ENCODE measurements at regions not wholly inside any gene's neighbourhood (a gene's known extent, or its start where the extent isn't known, plus 50 kb on each side); places are given as distances from the start of the nearest gene placed in this dataset.

GRCh38 chr9:22381170-22381569 is 65.5 kb upstream of the DMRTA1 start:
- Mint-ChIP-seq H3K4me1 (no peaks in the 10 kb centered on the region), H3K27me3 (peaks cover 0 to 3% (median 0%) of the 10 kb centered on the region in 5 donors), H3K27ac (no peak overlapping the region), H3K4me3 (no peak overlapping the region), H3K9me3 (peaks cover 0 to 1% (median 0%) of the 10 kb centered on the region in 11 donors), H3K36me3 (no peaks in the 10 kb centered on the region)
- intact Hi-C loops (cut with micrococcal nuclease): no loop called here
- ATAC-seq: no peak
- DNase-seq: no peak
- no peak overlapping the region for H3K27ac ChIP-seq (ENCODE audit: low read depth, low read length)
- POLR2A ChIA-PET: no interaction called here
- H3K9me3 ChIP-seq (ENCODE audit: control insufficient read depth in 2 of 3, low read length in 3 of 3): no peaks in the 10 kb centered on the region
- no peaks in the 10 kb centered on the region for H3K27me3 ChIP-seq (ENCODE audit: control insufficient read depth in 2 of 2, insufficient read depth in 2 of 2, low read length in 2 of 2)
- no peaks in the 10 kb centered on the region for H3K4me1 ChIP-seq (ENCODE audit: control insufficient read depth in 2 of 2, insufficient read depth in 2 of 2, low read length in 2 of 2)
- CTCF ChIA-PET: no interaction called here
- no peak overlapping the region for H3K4me3 ChIP-seq (ENCODE audit: low read length)
- no peaks in the 10 kb centered on the region for H3K36me3 ChIP-seq (ENCODE audit: control insufficient read depth in 2 of 3, insufficient read depth in 3 of 3, low read length in 3 of 3)

GRCh38 chr9:22382331-22382730 is 64.3 kb upstream of the DMRTA1 start:
- DNase-seq (no peak), ATAC-seq (no peak)
- ChIA-PET CTCF (no interaction called here), POLR2A (no interaction called here)
- no peaks in the 10 kb centered on the region for H3K36me3 Mint-ChIP-seq
- H3K4me1 Mint-ChIP-seq: no peaks in the 10 kb centered on the region
- H3K4me3 Mint-ChIP-seq: no peak overlapping the region
- no peak overlapping the region for H3K4me3 ChIP-seq (ENCODE audit: low read length)
- no peaks in the 10 kb centered on the region for H3K9me3 ChIP-seq (ENCODE audit: control insufficient read depth in 2 of 3, low read length in 3 of 3)
- H3K9me3 Mint-ChIP-seq: peaks cover 0 to 1% (median 0%) of the 10 kb centered on the region in 11 donors
- H3K27ac ChIP-seq (ENCODE audit: low read depth, low read length): no peak overlapping the region
- no peak overlapping the region for H3K27ac Mint-ChIP-seq
- intact Hi-C loops (cut with micrococcal nuclease): no loop called here
- H3K4me1 ChIP-seq (ENCODE audit: control insufficient read depth in 2 of 2, insufficient read depth in 2 of 2, low read length in 2 of 2): no peaks in the 10 kb centered on the region
- H3K36me3 ChIP-seq (ENCODE audit: control insufficient read depth in 2 of 3, insufficient read depth in 3 of 3, low read length in 3 of 3): no peaks in the 10 kb centered on the region
- peaks cover 0 to 3% (median 0%) of the 10 kb centered on the region in 5 donors for H3K27me3 Mint-ChIP-seq
- no peaks in the 10 kb centered on the region for H3K27me3 ChIP-seq (ENCODE audit: control insufficient read depth in 2 of 2, insufficient read depth in 2 of 2, low read length in 2 of 2)

DNA sequence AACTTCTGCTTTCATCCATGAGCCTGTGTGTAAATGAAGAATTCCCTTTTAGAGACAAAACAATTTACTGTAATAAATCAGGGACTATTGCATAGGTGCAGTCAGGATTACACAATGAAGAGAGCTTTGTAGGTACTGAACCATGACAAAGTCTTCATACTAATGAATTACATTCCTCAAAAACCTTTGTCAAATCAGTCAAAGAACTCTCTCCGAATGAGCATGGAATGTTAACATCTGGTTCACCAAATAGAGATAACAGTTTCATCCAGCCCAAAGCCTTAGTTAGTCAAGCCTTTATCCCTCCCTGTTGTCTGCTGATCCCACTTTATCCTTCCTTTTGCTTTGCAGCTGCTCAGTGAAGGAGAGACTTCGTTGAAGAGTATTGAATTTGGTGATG is 62.9 kb upstream of the DMRTA1 start:
- Mint-ChIP-seq H3K4me3 (no peak overlapping the region), H3K9me3 (peaks cover 0 to 4% (median 0%) of the 10 kb centered on the region in 11 donors), H3K27me3 (peaks cover 0 to 5% (median 0%) of the 10 kb centered on the region in 5 donors), H3K27ac (no peak overlapping the region), H3K4me1 (no peaks in the 10 kb centered on the region), H3K36me3 (no peaks in the 10 kb centered on the region)
- ChIA-PET POLR2A (no interaction called here), CTCF (no interaction called here)
- Histone ChIP-seq H3K27me3 (ENCODE audit: control insufficient read depth in 2 of 2, insufficient read depth in 2 of 2, low read length in 2 of 2) (peaks cover 0 to 4% of the 10 kb centered on the region in 2 donors), H3K9me3 (ENCODE audit: control insufficient read depth in 2 of 3, low read length in 3 of 3) (no peaks in the 10 kb centered on the region), H3K27ac (ENCODE audit: low read depth, low read length) (no peak overlapping the region), H3K36me3 (ENCODE audit: control insufficient read depth in 2 of 3, insufficient read depth in 3 of 3, low read length in 3 of 3) (no peaks in the 10 kb centered on the region), H3K4me3 (ENCODE audit: low read length) (no peak overlapping the region), H3K4me1 (ENCODE audit: control insufficient read depth in 2 of 2, insufficient read depth in 2 of 2, low read length in 2 of 2) (no peaks in the 10 kb centered on the region)
- ATAC-seq (no peak), DNase-seq (no peak)
- intact Hi-C loops (cut with micrococcal nuclease): no loop called here

- no peaks in the 10 kb centered on the region for H3K9me3 ChIP-seq (ENCODE audit: control insufficient read depth in 2 of 3, low read length in 3 of 3)
- Mint-ChIP-seq H3K27me3 (peaks cover 0 to 2% (median 0%) of the 10 kb centered on the region in 5 donors), H3K9me3 (peaks cover 0 to 6% (median 0%) of the 10 kb centered on the region in 11 donors), H3K27ac (no peak overlapping the region), H3K4me1 (no peaks in the 10 kb centered on the region), H3K36me3 (no peaks in the 10 kb centered on the region), H3K4me3 (no peak overlapping the region)
- peaks cover 0 to 4% of the 10 kb centered on the region in 2 donors for H3K27me3 ChIP-seq (ENCODE audit: control insufficient read depth in 2 of 2, insufficient read depth in 2 of 2, low read length in 2 of 2)
- intact Hi-C loops (cut with micrococcal nuclease): no loop called here
- H3K36me3 ChIP-seq (ENCODE audit: control insufficient read depth in 2 of 3, insufficient read depth in 3 of 3, low read length in 3 of 3): no peaks in the 10 kb centered on the region
- H3K4me1 ChIP-seq (ENCODE audit: control insufficient read depth in 2 of 2, insufficient read depth in 2 of 2, low read length in 2 of 2): no peaks in the 10 kb centered on the region
- DNase-seq: no peak
- no peak overlapping the region for H3K4me3 ChIP-seq (ENCODE audit: low read length)
- ChIA-PET CTCF (no interaction called here), POLR2A (no interaction called here)
- ATAC-seq: no peak
- no peak overlapping the region for H3K27ac ChIP-seq (ENCODE audit: low read depth, low read length)
Measured at GRCh38 chr9:22389271-22389670, 57.4 kb upstream of the DMRTA1 start.

GRCh38 chr9:22392523-22392922 is 54.1 kb upstream of the DMRTA1 start:
- Mint-ChIP-seq H3K9me3 (peaks cover 0 to 9% (median 4%) of the 10 kb centered on the region in 11 donors), H3K4me1 (no peaks in the 10 kb centered on the region), H3K36me3 (no peaks in the 10 kb centered on the region), H3K4me3 (no peak overlapping the region), H3K27ac (no peak overlapping the region), H3K27me3 (peaks cover 0 to 2% (median 0%) of the 10 kb centered on the region in 5 donors)
- Histone ChIP-seq H3K36me3 (ENCODE audit: control insufficient read depth in 2 of 3, insufficient read depth in 3 of 3, low read length in 3 of 3) (no peaks in the 10 kb centered on the region), H3K9me3 (ENCODE audit: control insufficient read depth in 2 of 3, low read length in 3 of 3) (no peaks in the 10 kb centered on the region), H3K27me3 (ENCODE audit: control insufficient read depth in 2 of 2, insufficient read depth in 2 of 2, low read length in 2 of 2) (peaks cover 0 to 4% of the 10 kb centered on the region in 2 donors), H3K27ac (ENCODE audit: low read depth, low read length) (no peak overlapping the region), H3K4me3 (ENCODE audit: low read length) (no peak overlapping the region), H3K4me1 (ENCODE audit: control insufficient read depth in 2 of 2, insufficient read depth in 2 of 2, low read length in 2 of 2) (no peaks in the 10 kb centered on the region)
- ATAC-seq: no peak
- ChIA-PET POLR2A (no interaction called here), CTCF (no interaction called here)
- intact Hi-C loops (cut with micrococcal nuclease): loop anchor here in 1 of 2 donors (10.0 kb wide), 1 partner anchor 98 kb away; no protein-coding TSS in a partner anchor
- no peak for DNase-seq

DNA sequence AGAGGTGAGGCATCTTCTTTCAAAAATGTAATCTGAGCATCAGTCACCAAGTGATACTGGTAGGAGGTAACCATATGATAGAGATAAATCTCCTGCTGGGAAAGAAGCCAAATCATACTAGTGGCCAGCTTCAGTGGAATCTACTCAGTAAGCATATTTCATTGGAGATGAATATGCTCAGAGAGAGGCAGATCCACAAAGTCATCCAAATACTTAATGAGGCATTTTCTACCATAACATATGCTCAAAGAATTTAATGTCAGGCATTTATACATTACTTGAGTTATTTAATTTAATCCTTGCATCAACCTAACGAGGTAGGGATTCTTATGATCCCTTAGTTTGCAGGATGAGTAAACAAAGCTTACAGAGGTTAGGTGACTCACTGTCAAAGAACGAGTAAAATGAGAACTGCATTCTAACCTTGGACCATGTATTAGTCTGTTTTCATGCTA is 50.9 kb upstream of the DMRTA1 start:
- Mint-ChIP-seq H3K4me3 (no peak overlapping the region), H3K9me3 (peaks cover 0 to 7% (median 0%) of the 10 kb centered on the region in 11 donors), H3K4me1 (no peaks in the 10 kb centered on the region), H3K36me3 (no peaks in the 10 kb centered on the region), H3K27ac (no peak overlapping the region), H3K27me3 (peaks cover 0 to 3% (median 0%) of the 10 kb centered on the region in 5 donors)
- CTCF ChIA-PET: no interaction called here
- no peaks in the 10 kb centered on the region for H3K9me3 ChIP-seq (ENCODE audit: control insufficient read depth in 2 of 3, low read length in 3 of 3)
- no peaks in the 10 kb centered on the region for H3K4me1 ChIP-seq (ENCODE audit: control insufficient read depth in 2 of 2, insufficient read depth in 2 of 2, low read length in 2 of 2)
- H3K27ac ChIP-seq (ENCODE audit: low read depth, low read length): no peak overlapping the region
- no peak overlapping the region for H3K4me3 ChIP-seq (ENCODE audit: low read length)
- intact Hi-C loops (cut with micrococcal nuclease): loop anchor here in 1 of 2 donors (10.0 kb wide), 1 partner anchor 101 kb away; no protein-coding TSS in a partner anchor
- POLR2A ChIA-PET: no interaction called here
- ATAC-seq (no peak), DNase-seq (no peak)
- H3K27me3 ChIP-seq (ENCODE audit: control insufficient read depth in 2 of 2, insufficient read depth in 2 of 2, low read length in 2 of 2): no peaks in the 10 kb centered on the region
- H3K36me3 ChIP-seq (ENCODE audit: control insufficient read depth in 2 of 3, insufficient read depth in 3 of 3, low read length in 3 of 3): no peaks in the 10 kb centered on the region

Data from naive thymus-derived CD4-positive, alpha-beta T cell (primary cell).